ENCODE measurements at regions not wholly inside any gene's neighbourhood (a gene's known extent, or its start where the extent isn't known, plus 50 kb on each side); places are given as distances from the start of the nearest gene placed in this dataset.

- no peak for TF ChIP-seq CTCF (IDR thresholded peaks at IDR 0.05; ENCODE audit: insufficient read depth, low read length)
- no peak for TF ChIP-seq POLR2AphosphoS5 (IDR thresholded peaks at IDR 0.05; ENCODE audit: low read depth)
Measured at GRCh38 chr1:96562094-96562493, 159.5 kb upstream of the PTBP2 start.
